ENCODE measurements at regions not wholly inside any gene's neighbourhood (a gene's known extent, or its start where the extent isn't known, plus 50 kb on each side); places are given as distances from the start of the nearest gene placed in this dataset.

DNA sequence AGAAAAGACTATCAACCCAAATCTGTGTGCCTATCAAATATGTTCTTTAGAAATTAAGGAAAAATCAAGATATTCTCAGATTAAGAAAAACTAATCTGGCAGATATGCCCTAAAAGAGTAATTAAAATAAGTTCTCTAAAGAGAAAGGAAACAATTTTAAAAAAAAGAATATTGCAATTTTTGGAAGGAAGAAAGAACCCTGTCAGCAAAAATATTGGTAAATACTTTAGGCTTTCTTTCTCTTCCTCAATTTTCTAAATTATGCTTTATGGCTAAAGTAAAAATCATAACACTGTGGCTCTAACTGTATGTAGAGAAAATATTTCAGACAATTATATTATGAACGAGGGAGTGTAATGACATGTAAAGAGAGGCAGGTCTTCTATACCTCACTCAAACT is 691.3 kb upstream of the PTBP2 start:
- TF ChIP-seq, protein P1, sequence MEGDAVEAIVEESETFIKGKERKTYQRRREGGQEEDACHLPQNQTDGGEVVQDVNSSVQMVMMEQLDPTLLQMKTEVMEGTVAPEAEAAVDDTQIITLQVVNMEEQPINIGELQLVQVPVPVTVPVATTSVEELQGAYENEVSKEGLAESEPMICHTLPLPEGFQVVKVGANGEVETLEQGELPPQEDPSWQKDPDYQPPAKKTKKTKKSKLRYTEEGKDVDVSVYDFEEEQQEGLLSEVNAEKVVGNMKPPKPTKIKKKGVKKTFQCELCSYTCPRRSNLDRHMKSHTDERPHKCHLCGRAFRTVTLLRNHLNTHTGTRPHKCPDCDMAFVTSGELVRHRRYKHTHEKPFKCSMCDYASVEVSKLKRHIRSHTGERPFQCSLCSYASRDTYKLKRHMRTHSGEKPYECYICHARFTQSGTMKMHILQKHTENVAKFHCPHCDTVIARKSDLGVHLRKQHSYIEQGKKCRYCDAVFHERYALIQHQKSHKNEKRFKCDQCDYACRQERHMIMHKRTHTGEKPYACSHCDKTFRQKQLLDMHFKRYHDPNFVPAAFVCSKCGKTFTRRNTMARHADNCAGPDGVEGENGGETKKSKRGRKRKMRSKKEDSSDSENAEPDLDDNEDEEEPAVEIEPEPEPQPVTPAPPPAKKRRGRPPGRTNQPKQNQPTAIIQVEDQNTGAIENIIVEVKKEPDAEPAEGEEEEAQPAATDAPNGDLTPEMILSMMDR (IDR thresholded peaks at IDR 0.05; ENCODE audit: extremely low read depth, missing control alignments), result no peak
- no peak for DNase-seq (ENCODE audit: low spot score)

DNA sequence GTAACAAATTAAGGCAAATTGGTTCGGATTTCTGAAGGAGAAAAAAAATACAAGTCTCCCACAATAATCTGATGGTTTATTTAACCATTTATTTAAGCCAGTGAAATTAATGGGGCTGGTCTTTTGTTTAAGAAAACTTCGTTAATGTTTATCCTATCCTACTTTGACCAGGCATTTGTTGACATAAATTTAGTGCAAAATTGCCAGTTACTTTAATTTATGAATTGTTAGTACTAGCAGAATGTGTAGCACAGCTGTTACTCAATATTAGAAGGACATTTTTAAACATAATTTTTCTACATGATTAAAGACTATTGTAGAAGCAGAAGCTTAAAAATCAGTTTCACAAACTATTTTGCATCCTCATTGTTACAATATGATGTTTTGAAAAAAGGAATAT is 687.6 kb upstream of the PTBP2 start:
- TF ChIP-seq, protein P1 (IDR thresholded peaks at IDR 0.05; ENCODE audit: extremely low read depth, missing control alignments), result no peak
- DNase-seq (ENCODE audit: low spot score), result no peak

DNA sequence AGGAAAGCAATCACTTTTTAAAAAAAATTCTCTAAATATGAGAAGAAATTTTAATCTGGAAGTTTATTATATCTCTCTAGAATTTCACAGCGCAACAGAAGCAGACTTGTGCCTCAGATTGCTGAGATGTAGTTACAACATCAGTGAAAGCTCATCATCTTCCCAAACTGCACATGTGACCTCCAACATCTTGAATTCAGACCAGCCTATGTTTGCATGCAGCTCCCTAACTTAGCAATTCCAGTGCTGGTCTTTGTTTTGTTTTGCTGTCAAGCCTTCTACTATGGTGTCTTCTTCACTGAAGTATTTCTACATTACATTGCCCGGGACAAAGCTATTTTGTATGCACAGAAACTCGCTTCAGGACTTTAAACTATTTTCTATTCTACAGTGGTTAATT is 684.8 kb upstream of the PTBP2 start:
- TF ChIP-seq, protein P1 (IDR thresholded peaks at IDR 0.05; ENCODE audit: extremely low read depth, missing control alignments), result no peak
- DNase-seq (ENCODE audit: low spot score), result no peak

DNA sequence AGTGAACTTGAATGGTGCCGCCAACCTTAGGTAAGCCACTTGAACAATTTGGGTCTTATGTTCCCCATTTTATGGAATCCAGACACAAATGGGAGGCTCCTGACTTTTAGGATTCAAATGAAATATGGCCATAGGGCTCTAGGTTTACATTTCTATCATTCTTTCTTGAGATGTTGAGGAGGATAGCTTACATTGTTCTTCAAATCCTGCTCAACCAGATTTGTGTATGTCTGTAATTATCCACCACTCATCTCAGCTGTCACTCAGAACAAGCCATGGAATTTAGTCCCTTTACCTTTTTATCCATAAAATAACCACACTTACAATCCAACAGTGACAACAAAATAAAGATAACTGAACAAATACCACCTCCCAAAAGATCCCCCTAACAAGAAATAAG is 682.9 kb upstream of the PTBP2 start:
- TF ChIP-seq, protein P1 (IDR thresholded peaks at IDR 0.05; ENCODE audit: extremely low read depth, missing control alignments), result no peak
- no peak for DNase-seq (ENCODE audit: low spot score)

DNA sequence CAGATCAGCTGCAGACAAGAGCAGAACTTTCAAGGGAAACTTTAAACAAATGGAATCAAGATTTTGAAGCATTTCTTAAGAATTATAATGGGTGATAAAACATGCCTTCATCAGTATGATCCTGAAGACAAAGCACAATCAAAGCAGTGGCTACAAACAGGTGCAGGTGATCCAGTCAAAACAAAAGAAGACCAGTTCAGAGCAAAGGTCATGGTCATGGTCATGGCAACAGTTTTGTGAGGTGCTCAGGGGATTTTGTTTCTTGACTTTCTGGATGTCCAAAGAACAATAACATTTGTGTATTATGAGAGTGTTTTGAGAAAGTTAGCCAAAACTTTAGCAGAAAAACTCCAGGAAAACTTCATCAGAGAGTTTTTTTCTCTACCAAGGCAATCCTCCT is 681.7 kb upstream of the PTBP2 start:
- TF ChIP-seq, protein P1 (IDR thresholded peaks at IDR 0.05; ENCODE audit: extremely low read depth, missing control alignments), result no peak

DNA sequence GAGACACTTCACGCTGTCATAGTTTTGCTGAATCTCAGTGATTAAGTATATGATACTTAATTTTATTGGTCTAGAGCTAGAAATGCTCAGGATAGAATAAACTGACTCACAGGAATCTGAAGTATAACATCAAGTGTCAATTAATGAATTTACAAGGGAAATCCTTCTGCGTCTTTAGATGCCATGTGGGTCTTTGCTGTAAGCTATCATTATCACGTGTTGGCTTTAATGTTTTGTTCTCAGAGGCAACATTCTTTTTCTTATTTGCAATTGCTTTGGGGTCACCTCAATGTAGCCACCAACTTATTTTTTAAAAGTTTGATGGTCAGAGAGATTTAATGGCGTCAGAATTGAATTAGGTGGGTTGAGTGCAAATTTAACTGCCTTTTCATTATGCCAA is 680.1 kb upstream of the PTBP2 start:
- TF ChIP-seq, protein P1 (IDR thresholded peaks at IDR 0.05; ENCODE audit: extremely low read depth, missing control alignments), result no peak
- DNase-seq (ENCODE audit: low spot score), result no peak

More for the DNA sequence above, 681.7 kb upstream of the PTBP2 start:
- no peak for DNase-seq (ENCODE audit: low spot score)

DNA sequence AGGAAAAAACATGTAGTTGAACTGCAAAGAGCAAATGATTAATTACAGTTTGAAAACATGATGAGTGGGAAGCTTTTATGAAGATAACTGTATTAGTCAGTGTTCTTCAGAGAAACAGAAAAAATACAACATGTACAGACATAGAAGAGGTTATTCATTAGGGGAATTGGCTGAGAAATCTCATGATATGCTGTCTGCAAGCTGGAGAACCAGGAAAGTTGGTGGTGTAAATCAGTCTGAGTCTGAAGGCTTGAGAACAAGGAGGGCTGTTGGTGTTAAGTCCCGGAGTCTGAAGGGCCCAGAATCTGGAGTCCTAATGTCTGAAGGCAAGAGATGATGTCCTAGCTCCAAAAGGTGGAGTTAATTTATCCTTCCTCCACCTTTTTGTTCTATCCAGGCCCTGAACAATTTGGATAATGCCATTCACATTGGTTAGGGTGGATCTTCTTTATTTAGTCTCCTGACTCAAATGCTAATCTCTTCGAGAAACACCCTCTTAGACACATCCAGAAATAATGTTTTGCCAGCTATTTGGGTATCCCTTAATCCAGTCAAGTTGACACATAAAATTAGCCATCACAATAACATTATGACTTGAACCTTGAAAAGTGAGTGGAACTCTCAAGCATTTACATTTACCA is 672.9 kb upstream of the PTBP2 start:
- DNase-seq (ENCODE audit: low spot score), result no peak
- TF ChIP-seq, protein P1 (IDR thresholded peaks at IDR 0.05; ENCODE audit: extremely low read depth, missing control alignments), result no peak

Measured in GM20000 (cell line).